Smooth muscle cell (in vitro differentiated cells): ENCODE measurements at regions not wholly inside any gene's neighbourhood (a gene's known extent, or its start where the extent isn't known, plus 50 kb on each side); places are given as distances from the start of the nearest gene placed in this dataset.

ENCODE experiments used
- DNase-seq: peaks from one replicate; lab custom pipeline; 2025; ENCODE audit not compliant: unreplicated experiment; lab: John Stamatoyannopoulos, UW
- H2AFZ ChIP-seq: fragments of 200-600 bp; sonication (generic); 2 replicates; pipeline ENCODE4 v1.6.0; 2016; ENCODE audit warnings: antibody characterized with exemption, low read depth, mild to moderate bottlenecking
- H3F3A ChIP-seq: fragments of 200-600 bp; sonication (generic); 2 replicates; pipeline ENCODE4 v1.6.0; 2017; ENCODE audit warnings: antibody characterized with exemption, low read depth
- H3K27ac ChIP-seq: fragments of 200-600 bp; sonication (generic); 2 replicates; pipeline ENCODE4 v1.5.1; 2016; ENCODE audit warnings: low read depth, mild to moderate bottlenecking
- H3K27me3 ChIP-seq: fragments of 200-600 bp; sonication (generic); 2 replicates; pipeline ENCODE4 v1.6.1; 2016; ENCODE audit warnings: low read depth, mild to moderate bottlenecking
- H3K36me3 ChIP-seq: fragments of 200-600 bp; sonication (generic); 2 replicates; pipeline ENCODE4 v1.5.1; 2016; ENCODE audit warnings: low read depth
- H3K4me1 ChIP-seq: fragments of 200-600 bp; sonication (generic); 2 replicates; pipeline ENCODE4 v1.5.1; 2016; ENCODE audit warnings: low read depth
- H3K4me2 ChIP-seq: fragments of 200-600 bp; sonication (generic); 2 replicates; pipeline ENCODE4 v1.6.0; 2016; ENCODE audit warnings: mild to moderate bottlenecking
- H3K4me3 ChIP-seq: fragments of 200-600 bp; sonication (generic); 2 replicates; pipeline ENCODE4 v1.5.1; 2016; ENCODE audit warnings: mild to moderate bottlenecking
- H3K79me2 ChIP-seq: fragments of 200-600 bp; sonication (generic); 2 replicates; pipeline ENCODE4 v1.6.0; 2016; ENCODE audit warnings: low read depth, mild to moderate bottlenecking
- H3K9ac ChIP-seq: fragments of 200-600 bp; sonication (generic); 2 replicates; pipeline ENCODE4 v1.6.0; 2016; ENCODE audit warnings: low read depth
- H3K9me3 ChIP-seq: fragments of 200-600 bp; sonication (generic); replicated peaks from 2 replicates; pipeline ENCODE4 v1.5.1; 2016; ENCODE audit warnings: low read depth
- H4K20me1 ChIP-seq: fragments of 200-600 bp; sonication (generic); 2 replicates; pipeline ENCODE4 v1.6.0; 2016; ENCODE audit warnings: low read depth
- CTCF ChIP-seq: fragments of 200-600 bp; sonication (generic); IDR thresholded peaks from 2 replicates; pipeline ENCODE4 v1.5.1; 2017; ENCODE audit warnings: borderline replicate concordance, mild to moderate bottlenecking, antibody characterized with exemption; ENCODE audit not compliant: insufficient read depth, poor library complexity, severe bottlenecking
- WGBS: methylation state at CpG from one replicate; pipeline ENCODE4 v1.1.7; 2016; ENCODE audit warnings: low lambda C conversion rate; 5-methylcytosine and 5-hydroxymethylcytosine counted together

- Histone ChIP-seq H3K27me3 (no peaks in the 10 kb centered on the region), H3F3A (no peaks in the 10 kb centered on the region), H4K20me1 (no peaks in the 10 kb centered on the region), H3K4me3 (no peak overlapping the region), H3K4me1 (no peaks in the 10 kb centered on the region), H2AFZ (no peak overlapping the region), H3K79me2 (no peaks in the 10 kb centered on the region), H3K27ac (no peak overlapping the region), H3K4me2 (no peak overlapping the region), H3K9me3 (no peaks in the 10 kb centered on the region), H3K36me3 (no peaks in the 10 kb centered on the region), H3K9ac (no peak overlapping the region)
- DNase-seq, result no peak
- TF ChIP-seq CTCF, result no peak
- 77% methylated on average over 3 of the region's 3 CpGs for WGBS
These were observed 1284.3 kb downstream of the TYW1 start for GRCh38 chr7:68280931-68281330.

GRCh38 chr7:68288144-68288593 lies 1291.5 kb downstream of the TYW1 start:
- Histone ChIP-seq H3K4me2 (no peak overlapping the region), H3F3A (no peaks in the 10 kb centered on the region), H3K36me3 (no peaks in the 10 kb centered on the region), H4K20me1 (no peaks in the 10 kb centered on the region), H3K4me1 (no peaks in the 10 kb centered on the region), H3K27ac (no peak overlapping the region), H3K79me2 (no peaks in the 10 kb centered on the region), H3K27me3 (no peaks in the 10 kb centered on the region), H3K9ac (no peak overlapping the region), H3K4me3 (no peak overlapping the region), H2AFZ (no peak overlapping the region), H3K9me3 (no peaks in the 10 kb centered on the region)
- no peak for DNase-seq
- TF ChIP-seq CTCF, result no peak
- 96% methylated on average over 4 of the region's 4 CpGs for WGBS

- Histone ChIP-seq H4K20me1 (no peaks in the 10 kb centered on the region), H3K4me3 (no peak overlapping the region), H3K4me1 (no peaks in the 10 kb centered on the region), H3K79me2 (no peaks in the 10 kb centered on the region), H3F3A (no peaks in the 10 kb centered on the region), H3K9ac (no peak overlapping the region), H3K27ac (no peak overlapping the region), H2AFZ (no peak overlapping the region), H3K27me3 (no peaks in the 10 kb centered on the region), H3K9me3 (no peaks in the 10 kb centered on the region), H3K36me3 (no peaks in the 10 kb centered on the region), H3K4me2 (no peak overlapping the region)
- no peak for TF ChIP-seq CTCF
- no peak for DNase-seq
These were observed 1295.1 kb downstream of the TYW1 start for GRCh38 chr7:68291710-68292109.

DNA sequence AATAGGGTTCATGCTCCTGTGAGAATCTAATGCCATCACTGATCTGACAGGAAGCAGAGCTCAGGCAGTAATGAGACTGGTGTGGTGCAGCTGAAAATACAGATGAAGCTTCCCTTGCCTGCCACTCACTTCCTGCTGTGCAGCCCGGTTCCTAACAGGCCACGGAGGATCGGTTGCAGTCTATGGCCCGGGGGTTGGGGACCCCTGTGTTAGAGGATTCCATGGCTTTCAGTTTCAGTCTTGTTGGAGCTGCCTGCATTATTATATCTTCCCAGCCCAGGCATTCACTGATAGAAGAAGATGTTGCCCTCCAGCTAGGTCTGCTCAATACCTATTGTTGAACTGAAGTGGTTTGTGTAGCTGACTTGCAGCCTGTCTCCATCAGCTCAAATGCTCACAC lies 1298.8 kb downstream of the TYW1 start:
- Histone ChIP-seq H2AFZ (no peak overlapping the region), H3K79me2 (no peaks in the 10 kb centered on the region), H3K4me1 (no peaks in the 10 kb centered on the region), H3F3A (no peaks in the 10 kb centered on the region), H4K20me1 (no peaks in the 10 kb centered on the region), H3K9me3 (no peaks in the 10 kb centered on the region), H3K4me2 (no peak overlapping the region), H3K9ac (no peak overlapping the region), H3K36me3 (no peaks in the 10 kb centered on the region), H3K4me3 (no peak overlapping the region), H3K27ac (no peak overlapping the region), H3K27me3 (no peaks in the 10 kb centered on the region)
- 61% methylated on average over 4 of the region's 4 CpGs for WGBS
- no peak for DNase-seq
- TF ChIP-seq CTCF, result no peak
